ENCODE measurements at regions not wholly inside any gene's neighbourhood (a gene's known extent, or its start where the extent isn't known, plus 50 kb on each side); places are given as distances from the start of the nearest gene placed in this dataset.

DNA sequence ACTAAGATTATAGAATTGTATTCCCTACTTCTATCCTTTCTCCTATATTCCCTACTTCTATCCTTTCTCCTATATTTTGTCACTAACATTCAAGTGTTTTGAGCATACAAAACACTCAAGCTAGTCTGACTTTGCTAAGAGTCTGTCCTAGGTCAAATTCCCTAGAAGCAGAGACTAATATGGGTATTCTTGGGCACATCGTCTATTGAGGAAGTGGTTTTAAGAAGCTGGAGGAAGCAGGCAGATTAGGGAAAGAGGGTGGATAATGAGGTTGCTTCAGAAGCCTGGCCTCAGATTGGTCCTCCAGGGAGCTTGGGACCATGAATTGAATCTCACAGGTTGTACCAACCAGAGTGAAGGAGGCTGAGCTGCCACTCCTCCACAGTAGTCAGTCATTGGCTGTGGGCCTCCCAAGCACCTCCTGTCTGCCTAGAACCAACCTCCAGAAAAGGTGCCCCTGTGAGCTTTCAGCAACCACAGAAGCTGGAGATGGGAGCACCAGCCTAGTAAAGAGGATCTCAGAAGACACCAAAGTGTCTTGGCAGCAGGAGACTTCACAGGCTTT is 295.9 kb upstream of the PHF14 start:
- Mint-ChIP-seq H3K4me3 (no peak overlapping the region), H3K36me3 (ENCODE audit: low read depth) (no peaks in the 10 kb centered on the region), H3K4me1 (no peaks in the 10 kb centered on the region), H3K27me3 (peaks cover 2% of the 10 kb centered on the region), H3K9me3 (no peaks in the 10 kb centered on the region), H3K27ac (no peak overlapping the region)
- ATAC-seq (no peak), DNase-seq (no peak)

DNA sequence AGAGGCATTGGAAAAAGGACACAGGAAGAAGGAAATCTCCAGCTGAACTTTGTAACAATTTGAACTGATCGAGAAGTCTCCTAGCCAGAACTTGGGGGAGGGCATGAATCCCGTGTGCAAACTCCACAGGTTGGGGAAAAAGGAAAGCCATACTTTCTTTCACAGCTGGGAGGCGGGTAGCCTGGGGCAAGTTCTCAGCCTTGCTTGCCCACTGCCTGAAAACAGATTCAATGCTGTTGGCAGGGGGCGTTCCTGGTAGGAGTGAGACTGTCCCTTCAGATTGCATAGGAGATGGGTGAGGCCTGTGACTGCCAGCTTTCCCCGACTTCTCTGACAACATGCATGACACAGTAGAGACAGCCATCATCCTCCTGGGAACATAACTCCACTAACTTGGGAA is 289.1 kb upstream of the PHF14 start:
- no peaks in the 10 kb centered on the region for H3K4me1 Mint-ChIP-seq
- no peaks in the 10 kb centered on the region for H3K9me3 Mint-ChIP-seq
- H3K36me3 Mint-ChIP-seq (ENCODE audit: low read depth): no peaks in the 10 kb centered on the region
- ATAC-seq (no peak), DNase-seq (no peak)
- peaks cover 12% of the 10 kb centered on the region for H3K27me3 Mint-ChIP-seq
- H3K27ac Mint-ChIP-seq: no peak overlapping the region
- no peak overlapping the region for H3K4me3 Mint-ChIP-seq

DNA sequence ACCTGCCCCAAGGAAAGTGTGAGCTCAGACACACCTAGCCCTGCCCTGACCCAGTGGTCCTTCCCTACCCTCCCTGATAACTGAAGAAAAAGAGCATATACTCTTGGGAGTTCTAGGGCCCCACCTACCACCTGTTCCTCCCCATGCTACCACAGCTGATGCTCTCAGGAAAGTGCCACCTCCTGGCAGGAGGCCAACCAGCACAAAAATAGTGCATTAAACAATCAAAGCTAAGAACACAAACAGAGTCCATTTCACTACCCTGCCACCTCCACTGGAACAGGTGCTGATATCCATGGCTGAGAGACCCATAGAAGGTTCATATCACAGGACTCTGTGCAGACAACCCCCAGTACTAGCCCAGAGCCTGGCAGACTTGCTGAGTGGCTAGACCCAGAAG is 288.6 kb upstream of the PHF14 start:
- no peaks in the 10 kb centered on the region for H3K9me3 Mint-ChIP-seq
- no peak overlapping the region for H3K4me3 Mint-ChIP-seq
- peaks cover 12% of the 10 kb centered on the region for H3K27me3 Mint-ChIP-seq
- H3K36me3 Mint-ChIP-seq (ENCODE audit: low read depth): no peaks in the 10 kb centered on the region
- no peaks in the 10 kb centered on the region for H3K4me1 Mint-ChIP-seq
- DNase-seq (no peak), ATAC-seq (no peak)
- no peak overlapping the region for H3K27ac Mint-ChIP-seq

DNA sequence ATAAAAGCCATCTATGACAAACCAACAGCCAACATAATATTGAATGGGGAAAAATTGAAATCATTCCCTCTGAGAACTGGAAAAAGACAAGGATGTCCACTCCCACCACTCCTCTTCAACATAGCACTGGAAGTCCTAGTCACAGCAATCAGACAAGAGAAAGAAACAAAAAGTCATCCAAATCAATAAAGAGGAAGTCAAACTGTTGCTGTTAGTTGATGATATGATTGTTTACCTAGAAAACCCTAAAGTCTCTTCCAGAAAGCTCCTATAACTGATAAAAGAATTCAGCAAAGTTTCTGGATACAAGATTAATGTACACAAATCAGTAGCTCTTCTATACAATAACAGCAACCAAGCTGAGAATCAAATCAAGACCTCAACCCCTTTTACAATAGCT is 285.1 kb upstream of the PHF14 start:
- no peaks in the 10 kb centered on the region for H3K4me1 Mint-ChIP-seq
- H3K36me3 Mint-ChIP-seq (ENCODE audit: low read depth): no peaks in the 10 kb centered on the region
- no peaks in the 10 kb centered on the region for H3K9me3 Mint-ChIP-seq
- ATAC-seq (no peak), DNase-seq (no peak)
- no peak overlapping the region for H3K4me3 Mint-ChIP-seq
- peaks cover 12% of the 10 kb centered on the region for H3K27me3 Mint-ChIP-seq
- no peak overlapping the region for H3K27ac Mint-ChIP-seq

DNA sequence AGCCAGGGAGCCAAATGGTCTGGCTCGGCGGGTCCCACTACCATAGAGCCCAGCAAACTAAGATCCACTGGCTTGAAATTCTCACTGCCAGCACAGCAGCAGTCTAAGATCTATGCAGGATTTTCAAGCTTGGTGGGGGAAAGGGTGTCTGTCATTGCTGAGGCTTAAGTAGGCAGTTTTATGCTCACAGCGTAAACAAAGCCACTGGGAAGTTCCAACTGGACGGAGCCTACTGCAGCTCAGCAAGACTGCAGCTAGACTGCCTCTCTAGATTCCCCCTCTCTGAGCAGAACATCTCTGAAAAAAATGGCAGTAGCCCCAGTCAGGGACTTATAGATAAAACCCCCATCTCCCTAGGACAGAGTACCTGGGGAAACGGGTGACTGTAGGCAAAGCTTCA is 277.6 kb upstream of the PHF14 start:
- Mint-ChIP-seq H3K27ac (no peak overlapping the region), H3K9me3 (peaks cover 11% of the 10 kb centered on the region)
- no peak for DNase-seq

DNA sequence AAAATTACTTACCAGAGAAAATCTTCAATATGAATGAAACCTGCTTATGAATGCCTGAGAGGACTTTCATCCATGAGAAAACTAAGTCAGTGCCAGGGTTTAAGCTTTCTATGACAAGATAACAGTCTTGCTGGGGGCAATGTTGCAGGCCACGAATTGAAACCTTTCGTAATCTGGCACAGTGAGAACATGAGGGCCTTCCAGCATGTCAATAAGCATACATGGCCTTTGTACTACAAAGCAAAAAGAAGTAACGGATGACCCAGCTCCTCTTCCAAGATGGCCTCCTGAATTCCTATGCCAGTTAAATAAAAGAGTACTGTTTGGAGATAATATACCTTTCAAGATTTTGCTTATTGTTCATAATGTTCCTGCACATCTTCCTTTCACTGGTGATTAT is 270.6 kb upstream of the PHF14 start:
- Mint-ChIP-seq H3K36me3 (ENCODE audit: low read depth) (no peaks in the 10 kb centered on the region), H3K27ac (no peak overlapping the region)

More for the DNA sequence above, 277.6 kb upstream of the PHF14 start:
- no peak for ATAC-seq
- no peaks in the 10 kb centered on the region for H3K4me1 Mint-ChIP-seq
- H3K27me3 Mint-ChIP-seq: no peaks in the 10 kb centered on the region
- H3K4me3 Mint-ChIP-seq: no peak overlapping the region
- no peaks in the 10 kb centered on the region for H3K36me3 Mint-ChIP-seq (ENCODE audit: low read depth)

DNA sequence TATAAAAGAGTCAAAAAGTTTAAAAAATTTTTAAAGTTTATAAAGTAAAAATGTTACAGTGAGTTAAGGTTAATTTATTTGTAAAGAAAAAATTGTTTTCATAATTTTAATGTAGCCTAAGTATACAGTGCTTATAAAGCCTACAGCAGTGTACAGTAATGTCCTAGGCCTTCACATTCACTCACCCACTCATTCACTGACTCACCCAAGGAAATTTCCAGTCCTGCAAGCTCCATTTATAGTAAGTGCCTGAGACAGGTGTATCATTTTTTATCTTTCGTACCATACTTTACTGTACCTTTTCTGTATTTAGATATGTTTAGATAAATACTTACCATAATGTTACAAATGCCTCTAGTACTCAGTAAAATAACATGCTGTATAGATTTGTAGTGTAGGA is 269.7 kb upstream of the PHF14 start:
- ATAC-seq: no peak
- peaks cover 5% of the 10 kb centered on the region for H3K9me3 Mint-ChIP-seq
- H3K4me3 Mint-ChIP-seq: no peak overlapping the region
- H3K27me3 Mint-ChIP-seq: no peaks in the 10 kb centered on the region
- H3K4me1 Mint-ChIP-seq: peaks cover 2% of the 10 kb centered on the region
- no peak for DNase-seq
- no peaks in the 10 kb centered on the region for H3K36me3 Mint-ChIP-seq (ENCODE audit: low read depth)
- no peak overlapping the region for H3K27ac Mint-ChIP-seq

More for the DNA sequence above, 270.6 kb upstream of the PHF14 start:
- ATAC-seq (no peak), DNase-seq (no peak)
- Mint-ChIP-seq H3K9me3 (peaks cover 7% of the 10 kb centered on the region), H3K27me3 (no peaks in the 10 kb centered on the region), H3K4me3 (no peak overlapping the region), H3K4me1 (peaks cover 2% of the 10 kb centered on the region)

DNA sequence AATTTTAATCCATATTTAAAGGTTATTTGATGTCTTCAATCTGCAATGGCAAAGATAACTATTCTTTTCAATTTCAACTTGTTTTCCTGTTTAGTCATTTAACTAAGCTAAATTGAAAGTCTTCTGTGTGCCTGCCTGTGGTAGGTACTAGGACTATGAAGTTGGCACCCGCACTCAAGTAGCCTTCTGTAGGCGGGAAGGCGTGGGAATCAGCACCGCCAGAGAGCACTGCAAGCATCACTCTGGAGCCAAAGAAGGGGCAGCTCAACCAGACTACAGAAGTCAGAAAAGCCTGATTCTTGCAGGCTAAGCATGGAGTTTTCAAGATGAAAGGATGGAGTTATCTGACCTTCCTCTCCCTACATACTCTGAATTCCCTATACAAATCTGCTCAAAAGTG is 269.0 kb upstream of the PHF14 start:
- H3K36me3 Mint-ChIP-seq (ENCODE audit: low read depth): no peaks in the 10 kb centered on the region
- no peak for DNase-seq
- H3K27ac Mint-ChIP-seq: no peak overlapping the region
- no peak overlapping the region for H3K4me3 Mint-ChIP-seq
- peaks cover 2% of the 10 kb centered on the region for H3K4me1 Mint-ChIP-seq
- H3K9me3 Mint-ChIP-seq: no peaks in the 10 kb centered on the region
- H3K27me3 Mint-ChIP-seq: no peaks in the 10 kb centered on the region
- ATAC-seq: no peak

DNA sequence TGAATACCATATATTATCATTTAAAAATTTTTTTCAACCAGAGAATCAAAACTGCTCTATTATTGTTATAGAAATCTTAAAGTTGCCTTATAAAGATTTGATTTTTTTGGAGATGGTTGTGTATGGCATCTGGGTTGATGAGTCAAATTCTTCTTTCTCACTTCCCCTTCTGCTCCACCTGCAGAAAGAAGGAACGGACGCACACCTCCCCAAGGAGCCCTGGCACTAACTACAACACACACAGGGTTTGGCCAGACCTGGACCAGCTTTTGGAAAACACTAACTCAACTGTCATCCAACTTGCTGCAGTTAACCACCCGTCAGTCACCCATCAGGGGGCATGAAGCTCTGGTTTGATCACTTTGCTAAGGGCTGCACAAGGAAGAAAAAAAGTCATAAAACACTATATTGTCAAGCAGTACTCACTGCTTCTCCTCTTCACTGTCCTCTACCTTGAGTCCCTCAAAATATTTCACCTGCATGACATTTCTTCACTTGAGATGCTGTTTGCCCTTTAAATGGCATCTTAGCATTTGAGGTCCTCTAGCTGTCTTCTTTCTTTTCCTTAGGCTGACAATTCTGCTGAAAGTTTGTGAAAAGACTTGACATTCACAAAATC is 266.7 kb upstream of the PHF14 start:
- H3K9me3 Mint-ChIP-seq: no peaks in the 10 kb centered on the region
- ATAC-seq: no peak
- no peak for DNase-seq
- no peak overlapping the region for H3K27ac Mint-ChIP-seq
- H3K4me3 Mint-ChIP-seq: no peak overlapping the region
- peaks cover 2% of the 10 kb centered on the region for H3K4me1 Mint-ChIP-seq
- H3K27me3 Mint-ChIP-seq: no peaks in the 10 kb centered on the region
- H3K36me3 Mint-ChIP-seq (ENCODE audit: low read depth): no peaks in the 10 kb centered on the region

DNA sequence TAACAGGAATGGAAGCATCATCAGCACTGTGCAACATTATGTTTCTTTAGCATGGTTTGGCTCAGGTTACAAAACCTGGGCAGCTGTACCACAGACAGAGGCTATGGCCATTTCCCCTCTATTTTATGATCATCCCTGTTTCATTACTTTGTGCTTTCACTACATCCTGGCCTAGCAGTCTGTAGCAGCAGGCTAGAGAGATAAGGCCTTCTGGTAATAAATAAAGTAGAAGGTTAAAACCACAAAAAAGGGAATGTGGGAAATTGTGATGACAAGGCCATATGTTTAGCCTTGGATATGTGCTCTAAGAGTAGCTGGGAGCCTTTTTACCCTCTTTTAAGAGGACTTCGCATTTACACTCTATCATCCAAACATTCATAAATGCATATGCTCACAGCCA is 266.2 kb upstream of the PHF14 start:
- DNase-seq (no peak), ATAC-seq (no peak)
- Mint-ChIP-seq H3K4me3 (no peak overlapping the region), H3K4me1 (peaks cover 2% of the 10 kb centered on the region), H3K36me3 (ENCODE audit: low read depth) (no peaks in the 10 kb centered on the region), H3K27ac (no peak overlapping the region), H3K27me3 (no peaks in the 10 kb centered on the region), H3K9me3 (no peaks in the 10 kb centered on the region)

DNA sequence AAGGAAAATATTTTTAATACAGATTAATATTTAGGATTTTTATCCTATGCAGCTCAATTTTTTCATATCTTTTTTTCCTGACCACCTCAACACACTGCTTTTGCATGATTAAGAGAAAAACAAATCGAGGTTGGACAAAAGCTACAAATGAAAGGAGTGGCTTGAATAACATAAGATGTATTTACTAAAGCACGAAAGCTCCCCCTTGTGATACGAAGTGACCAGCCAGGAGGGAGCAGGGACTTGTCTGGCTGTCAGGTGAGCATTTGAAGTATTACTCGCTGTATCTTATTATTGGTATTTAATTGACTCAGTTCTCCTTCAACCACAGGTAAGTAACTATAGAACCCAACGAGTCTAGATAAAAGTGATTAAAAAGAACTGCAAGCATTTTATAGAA is 265.2 kb upstream of the PHF14 start:
- Mint-ChIP-seq H3K9me3 (no peaks in the 10 kb centered on the region), H3K36me3 (ENCODE audit: low read depth) (no peaks in the 10 kb centered on the region), H3K27me3 (no peaks in the 10 kb centered on the region), H3K4me1 (peaks cover 2% of the 10 kb centered on the region), H3K4me3 (no peak overlapping the region), H3K27ac (no peak overlapping the region)
- ATAC-seq: no peak
- DNase-seq: no peak

DNA sequence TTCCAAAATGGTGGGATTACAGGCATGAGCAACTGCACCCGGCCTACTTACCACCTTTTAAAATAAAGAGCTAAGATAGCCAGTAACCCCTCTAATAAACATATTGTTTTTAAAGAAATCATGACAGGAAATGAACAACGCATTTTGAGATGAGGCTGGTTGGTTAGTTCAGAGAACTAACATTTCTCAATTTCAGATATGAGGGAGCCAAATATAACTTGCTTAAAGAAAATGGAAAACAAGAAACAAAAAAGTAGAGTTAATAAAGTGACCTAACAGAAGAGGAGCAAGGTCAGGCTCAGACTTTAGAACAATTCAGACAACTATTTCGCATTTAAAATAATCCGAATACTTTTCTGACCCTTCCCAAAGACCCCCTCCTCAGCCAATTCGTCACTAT is 254.9 kb upstream of the PHF14 start:
- Mint-ChIP-seq H3K27ac (no peak overlapping the region), H3K4me3 (no peak overlapping the region), H3K27me3 (no peaks in the 10 kb centered on the region), H3K9me3 (no peaks in the 10 kb centered on the region), H3K4me1 (no peaks in the 10 kb centered on the region), H3K36me3 (ENCODE audit: low read depth) (no peaks in the 10 kb centered on the region)
- no peak for DNase-seq
- no peak for ATAC-seq

DNA sequence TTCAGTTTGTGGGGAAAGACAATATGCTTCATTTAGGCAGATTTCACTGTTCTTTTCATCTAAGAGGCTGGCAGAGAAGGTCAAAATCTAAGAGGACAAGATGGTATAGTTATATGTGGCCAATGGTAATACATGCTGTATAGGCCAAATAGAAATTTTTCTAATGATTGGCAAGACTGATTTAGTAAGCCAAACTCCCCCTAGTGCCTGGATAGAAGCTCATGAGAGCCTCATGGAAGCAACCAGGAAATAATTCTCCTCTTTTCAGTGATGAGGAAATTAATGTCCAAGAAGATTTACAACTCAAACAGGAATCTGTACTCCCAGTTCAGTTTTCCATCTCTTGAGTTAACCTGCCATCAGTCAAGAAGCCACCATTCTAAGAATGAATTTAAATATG is 253.6 kb upstream of the PHF14 start:
- H3K4me1 Mint-ChIP-seq: no peaks in the 10 kb centered on the region
- no peaks in the 10 kb centered on the region for H3K9me3 Mint-ChIP-seq
- no peak for ATAC-seq
- DNase-seq: no peak
- H3K36me3 Mint-ChIP-seq (ENCODE audit: low read depth): no peaks in the 10 kb centered on the region
- no peak overlapping the region for H3K4me3 Mint-ChIP-seq
- no peaks in the 10 kb centered on the region for H3K27me3 Mint-ChIP-seq
- H3K27ac Mint-ChIP-seq: no peak overlapping the region

DNA sequence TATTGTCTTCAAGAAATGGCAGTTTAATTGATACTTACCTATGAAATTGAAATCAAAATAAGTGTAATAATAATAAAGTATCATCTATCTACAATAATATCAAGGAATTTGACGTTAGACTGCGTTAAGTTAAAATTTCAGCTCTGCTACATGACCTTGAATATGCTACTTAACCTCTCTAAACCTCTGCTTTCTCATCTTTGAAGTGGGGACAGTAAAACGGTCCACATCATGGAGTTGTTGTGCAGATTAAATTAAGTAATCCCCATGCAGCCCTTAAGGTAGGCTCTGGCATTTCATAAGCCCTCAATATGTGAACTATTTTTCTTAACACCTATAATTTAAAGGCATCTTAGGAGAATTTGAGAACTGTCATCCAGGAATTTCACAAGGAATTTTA is 252.4 kb upstream of the PHF14 start:
- H3K36me3 Mint-ChIP-seq (ENCODE audit: low read depth): no peaks in the 10 kb centered on the region
- H3K4me3 Mint-ChIP-seq: no peak overlapping the region
- no peaks in the 10 kb centered on the region for H3K27me3 Mint-ChIP-seq
- no peak for DNase-seq
- H3K27ac Mint-ChIP-seq: no peak overlapping the region
- H3K9me3 Mint-ChIP-seq: no peaks in the 10 kb centered on the region
- ATAC-seq: no peak
- no peaks in the 10 kb centered on the region for H3K4me1 Mint-ChIP-seq

DNA sequence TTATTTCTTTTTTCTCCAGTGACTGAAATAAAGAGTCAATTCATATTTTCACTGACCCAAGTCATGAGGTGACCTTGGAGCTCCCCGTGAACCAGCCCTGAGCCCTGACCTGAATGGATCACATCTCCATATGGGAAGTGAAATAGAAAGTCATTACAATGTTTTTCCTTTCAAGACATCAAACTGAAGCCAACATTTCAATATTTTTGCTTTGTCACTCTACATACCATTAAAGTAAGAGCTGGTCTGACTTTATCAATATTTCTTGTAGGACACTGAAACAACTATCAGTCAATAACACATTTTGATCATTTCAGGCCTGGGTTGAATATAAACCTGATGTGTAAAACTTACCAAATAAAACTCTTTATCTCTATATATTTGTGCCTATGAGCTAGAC is 249.8 kb upstream of the PHF14 start:
- H3K27me3 Mint-ChIP-seq: no peaks in the 10 kb centered on the region
- no peaks in the 10 kb centered on the region for H3K4me1 Mint-ChIP-seq
- no peaks in the 10 kb centered on the region for H3K36me3 Mint-ChIP-seq (ENCODE audit: low read depth)
- H3K4me3 Mint-ChIP-seq: no peak overlapping the region
- ATAC-seq: no peak
- no peaks in the 10 kb centered on the region for H3K9me3 Mint-ChIP-seq
- no peak for DNase-seq
- H3K27ac Mint-ChIP-seq: no peak overlapping the region

DNA sequence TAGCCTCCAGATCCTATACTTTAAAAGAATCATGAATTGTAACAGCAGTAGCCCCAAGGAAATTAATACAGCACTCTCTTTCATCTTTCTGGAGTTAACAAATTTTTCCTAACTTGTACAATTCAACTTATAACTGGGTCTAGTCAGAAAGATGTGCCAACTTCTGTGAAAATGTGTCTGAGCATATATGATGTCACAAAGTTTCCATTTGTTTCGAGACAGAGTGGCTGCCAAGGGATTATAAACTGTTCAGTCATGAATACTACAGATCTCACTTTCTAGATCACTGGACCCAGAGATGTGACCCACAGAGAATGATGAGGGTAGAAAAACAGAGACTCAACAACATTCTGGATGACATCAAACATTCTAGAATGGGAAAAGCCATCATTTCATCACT is 249.2 kb upstream of the PHF14 start:
- H3K36me3 Mint-ChIP-seq (ENCODE audit: low read depth): no peaks in the 10 kb centered on the region
- H3K27me3 Mint-ChIP-seq: no peaks in the 10 kb centered on the region
- no peak overlapping the region for H3K27ac Mint-ChIP-seq
- ATAC-seq: no peak
- no peak overlapping the region for H3K4me3 Mint-ChIP-seq
- no peaks in the 10 kb centered on the region for H3K4me1 Mint-ChIP-seq
- no peaks in the 10 kb centered on the region for H3K9me3 Mint-ChIP-seq
- DNase-seq: no peak
